ENCODE measurements at regions not wholly inside any gene's neighbourhood (a gene's known extent, or its start where the extent isn't known, plus 50 kb on each side); places are given as distances from the start of the nearest gene placed in this dataset.

GRCh38 chr4:179662522-179662921 lies 2220.3 kb upstream of the AGA start:
- TF ChIP-seq CTCF (IDR thresholded peaks at IDR 0.05) (no peak), POLR2A (IDR thresholded peaks at IDR 0.05) (no peak)
